Esophagus squamous epithelium (tissue), 4 donors: ENCODE measurements at regions not wholly inside any gene's neighbourhood (a gene's known extent, or its start where the extent isn't known, plus 50 kb on each side); places are given as distances from the start of the nearest gene placed in this dataset.

Source experiments
- POLR2A ChIP-seq, 4 donors: fragments of 450-650 bp; IDR thresholded peaks; one replicate each; pipeline ENCODE4 v1.6.1; 2017; ENCODE audit warnings: antibody characterized with exemption in 4 of 4, mild to moderate bottlenecking in 4 of 4, moderate library complexity in 3 of 4
- TF ChIP-seq, protein P1 (sequence below), 6 experiments: fragments of 450-650 bp in 4 of 6; fragments of 200-600 bp in 2 of 6; sonication (generic) in 2 of 6; IDR thresholded peaks; one replicate each; pipeline ENCODE4 v1.5.1; 2016 to 2019; ENCODE audit warnings: antibody characterized with exemption in 6 of 6, mild to moderate bottlenecking in 4 of 6, moderate library complexity in 4 of 6

GRCh38 chr6:10051283-10051682 is 363.6 kb downstream of the TFAP2A start:
- no peak for TF ChIP-seq POLR2A (IDR thresholded peaks at IDR 0.05)
- TF ChIP-seq, protein P1, sequence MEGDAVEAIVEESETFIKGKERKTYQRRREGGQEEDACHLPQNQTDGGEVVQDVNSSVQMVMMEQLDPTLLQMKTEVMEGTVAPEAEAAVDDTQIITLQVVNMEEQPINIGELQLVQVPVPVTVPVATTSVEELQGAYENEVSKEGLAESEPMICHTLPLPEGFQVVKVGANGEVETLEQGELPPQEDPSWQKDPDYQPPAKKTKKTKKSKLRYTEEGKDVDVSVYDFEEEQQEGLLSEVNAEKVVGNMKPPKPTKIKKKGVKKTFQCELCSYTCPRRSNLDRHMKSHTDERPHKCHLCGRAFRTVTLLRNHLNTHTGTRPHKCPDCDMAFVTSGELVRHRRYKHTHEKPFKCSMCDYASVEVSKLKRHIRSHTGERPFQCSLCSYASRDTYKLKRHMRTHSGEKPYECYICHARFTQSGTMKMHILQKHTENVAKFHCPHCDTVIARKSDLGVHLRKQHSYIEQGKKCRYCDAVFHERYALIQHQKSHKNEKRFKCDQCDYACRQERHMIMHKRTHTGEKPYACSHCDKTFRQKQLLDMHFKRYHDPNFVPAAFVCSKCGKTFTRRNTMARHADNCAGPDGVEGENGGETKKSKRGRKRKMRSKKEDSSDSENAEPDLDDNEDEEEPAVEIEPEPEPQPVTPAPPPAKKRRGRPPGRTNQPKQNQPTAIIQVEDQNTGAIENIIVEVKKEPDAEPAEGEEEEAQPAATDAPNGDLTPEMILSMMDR (IDR thresholded peaks at IDR 0.05), result no peak
